Suprapubic skin (tissue), 4 donors: ENCODE measurements at regions not wholly inside any gene's neighbourhood (a gene's known extent, or its start where the extent isn't known, plus 50 kb on each side); places are given as distances from the start of the nearest gene placed in this dataset.

ENCODE experiments used
- CTCF ChIP-seq, 2 donors: fragments of 200-600 bp in 1 of 2; fragments of 450-650 bp in 1 of 2; sonication (generic) in 1 of 2; IDR thresholded peaks; one replicate each; pipeline ENCODE4 v1.5.1; 2016 to 2019; ENCODE audit warnings: antibody characterized with exemption in 2 of 2, mild to moderate bottlenecking in 1 of 2, moderate library complexity in 1 of 2
- EP300 ChIP-seq: sonication (generic); formaldehyde crosslinking; IDR thresholded peaks from one replicate; pipeline ENCODE4 v1.6.1; 2017; ENCODE audit warnings: antibody characterized with exemption
- POLR2A ChIP-seq, 2 donors: fragments of 450-650 bp; IDR thresholded peaks; one replicate each; pipeline ENCODE4 v1.6.1; 2017; ENCODE audit warnings: antibody characterized with exemption in 2 of 2, mild to moderate bottlenecking in 2 of 2, moderate library complexity in 2 of 2
- POLR2AphosphoS5 ChIP-seq, 3 donors: sonication (generic); formaldehyde crosslinking; IDR thresholded peaks; one replicate each; pipeline ENCODE4 v1.6.1; 2017; ENCODE audit warnings: antibody characterized with exemption in 3 of 3

- TF ChIP-seq CTCF (IDR thresholded peaks at IDR 0.05) (no peak), POLR2A (IDR thresholded peaks at IDR 0.05) (no peak), EP300 (no peak), POLR2AphosphoS5 (IDR thresholded peaks at IDR 0.05) (no peak)
Observed at GRCh38 chr6:54992789-54993188, 146.2 kb downstream of the FAM83B start.
